Sigmoid colon (tissue), 6 donors: ENCODE measurements at regions not wholly inside any gene's neighbourhood (a gene's known extent, or its start where the extent isn't known, plus 50 kb on each side); places are given as distances from the start of the nearest gene placed in this dataset.

Experiments
- DNase-seq: peaks from one replicate; pipeline ENCODE4 v3.0.0-alpha.2; 2019
- H3K27ac ChIP-seq, 4 donors: fragments of 200-600 bp; sonication (generic); one replicate each; pipeline ENCODE4 v1.5.1; 2016 to 2019; ENCODE audit warnings: mild to moderate bottlenecking in 1 of 4
- H3K27me3 ChIP-seq, 3 donors: fragments of 200-600 bp; sonication (generic); one replicate each; pipeline ENCODE4 v1.5.1; 2019; ENCODE audit warnings: mild to moderate bottlenecking in 1 of 3
- H3K36me3 ChIP-seq, 4 donors: fragments of 200-600 bp; sonication (generic); one replicate each; pipeline ENCODE4 v1.5.1; 2016 to 2019
- H3K4me1 ChIP-seq, 4 donors: fragments of 200-600 bp; sonication (generic); one replicate each; pipeline ENCODE4 v1.5.1; 2017 to 2019
- H3K4me3 ChIP-seq, 4 donors: fragments of 200-600 bp; sonication (generic); one replicate each; pipeline ENCODE4 v1.5.1; 2017 to 2019; ENCODE audit warnings: mild to moderate bottlenecking in 2 of 4, moderate library complexity in 1 of 4
- H3K9me3 ChIP-seq, 4 donors: fragments of 200-600 bp in 3 of 4; sonication (generic) in 3 of 4; one replicate each; pipeline versions ENCODE4 v1.5.1 to v1.6.1; 2013 to 2019
- CTCF ChIP-seq, 4 experiments: fragments of 450-650 bp in 3 of 4; fragments of 200-600 bp in 1 of 4; IDR thresholded peaks; one replicate each; pipeline ENCODE4 v1.5.1; 2016 to 2019; ENCODE audit warnings: antibody characterized with exemption in 4 of 4, mild to moderate bottlenecking in 3 of 4, moderate library complexity in 2 of 4
- EP300 ChIP-seq, 4 donors: sonication (generic); formaldehyde crosslinking; IDR thresholded peaks; one replicate each; pipeline ENCODE4 v1.6.1; 2017; ENCODE audit warnings: antibody characterized with exemption in 4 of 4
- POLR2A ChIP-seq, 2 donors: fragments of 450-650 bp; IDR thresholded peaks; one replicate each; pipeline ENCODE4 v1.6.1; 2016; ENCODE audit warnings: antibody characterized with exemption in 2 of 2, mild to moderate bottlenecking in 2 of 2, moderate library complexity in 2 of 2
- POLR2AphosphoS5 ChIP-seq, 4 donors: sonication (generic); formaldehyde crosslinking; IDR thresholded peaks; one replicate each; pipeline ENCODE4 v1.6.1; 2017; ENCODE audit warnings: antibody characterized with exemption in 4 of 4
- WGBS, 2 donors: extraction: QIAGEN DNeasy Blood & Tissue Kit; methylation state at CpG; one replicate each; pipeline ENCODE4 v1.1.7; 2013; 5-methylcytosine and 5-hydroxymethylcytosine counted together
- intact Hi-C: fragments of 100-400 bp; cut with DNase I; formaldehyde crosslinking; loops from one replicate; pipeline ENCODE4 v1.15.1; 2023
- donor health status: healthy with polysubstance abuse.
- donor health status: healthy.

- no peak for DNase-seq
- Histone ChIP-seq H3K4me1 (peaks cover 0 to 9% (median 2%) of the 10 kb centered on the region in 4 donors), H3K27ac (no peak overlapping the region), H3K4me3 (no peak overlapping the region), H3K27me3 (no peaks in the 10 kb centered on the region), H3K36me3 (no peaks in the 10 kb centered on the region), H3K9me3 (no peaks in the 10 kb centered on the region)
- intact Hi-C loops, result no loop called here
- TF ChIP-seq CTCF (IDR thresholded peaks at IDR 0.05) (no peak), POLR2A (IDR thresholded peaks at IDR 0.05) (no peak), POLR2AphosphoS5 (IDR thresholded peaks at IDR 0.05) (no peak), EP300 (IDR thresholded peaks at IDR 0.05) (no peak)
Measured at GRCh38 chrX:109925656-109926055, 77.3 kb upstream of the TMEM164 start.

GRCh38 chrX:109926118-109926517 lies 76.8 kb upstream of the TMEM164 start:
- H3K36me3 ChIP-seq, result no peaks in the 10 kb centered on the region
- intact Hi-C loops, result no loop called here
- TF ChIP-seq EP300 (IDR thresholded peaks at IDR 0.05) (no peak), POLR2AphosphoS5 (IDR thresholded peaks at IDR 0.05) (no peak), POLR2A (IDR thresholded peaks at IDR 0.05) (no peak), CTCF (IDR thresholded peaks at IDR 0.05) (no peak)
- no peak overlapping the region for H3K4me3 ChIP-seq
- no peaks in the 10 kb centered on the region for H3K9me3 ChIP-seq
- H3K27ac ChIP-seq, result no peak overlapping the region
- H3K4me1 ChIP-seq, result peaks cover 0 to 9% (median 2%) of the 10 kb centered on the region in 4 donors
- WGBS, 2 donors, result 94 to 97% methylated on average over 5 of the region's 5 CpGs
- no peak for DNase-seq
- no peaks in the 10 kb centered on the region for H3K27me3 ChIP-seq

GRCh38 chrX:109926743-109927662 lies 75.9 kb upstream of the TMEM164 start:
- TF ChIP-seq EP300 (IDR thresholded peaks at IDR 0.05), result no peak
- TF ChIP-seq POLR2A (IDR thresholded peaks at IDR 0.05), result no peak
- no peak for TF ChIP-seq CTCF (IDR thresholded peaks at IDR 0.05)
- no peak for TF ChIP-seq POLR2AphosphoS5 (IDR thresholded peaks at IDR 0.05)
- intact Hi-C loops, result no loop called here
- no peak for DNase-seq
- H3K4me3 ChIP-seq, result no peak overlapping the region
- no peaks in the 10 kb centered on the region for H3K9me3 ChIP-seq
- peak overlapping the region in 1 of 4 donors; percentile 23 for H3K27ac ChIP-seq
- H3K27me3 ChIP-seq, result no peaks in the 10 kb centered on the region
- WGBS, 2 donors, result 90 to 92% methylated on average over 5 of the region's 5 CpGs
- H3K36me3 ChIP-seq, result no peaks in the 10 kb centered on the region
- peaks cover 0 to 9% (median 2%) of the 10 kb centered on the region in 4 donors for H3K4me1 ChIP-seq

GRCh38 chrX:109927663-109928273 lies 75.1 kb upstream of the TMEM164 start:
- Histone ChIP-seq H3K27me3 (no peaks in the 10 kb centered on the region), H3K9me3 (no peaks in the 10 kb centered on the region), H3K36me3 (no peaks in the 10 kb centered on the region), H3K27ac (peak overlapping the region in 2 of 4 donors; percentile 23 to 49), H3K4me3 (no peak overlapping the region), H3K4me1 (peaks cover 0 to 9% (median 2%) of the 10 kb centered on the region in 4 donors)
- intact Hi-C loops, result no loop called here
- WGBS, 2 donors, result 93 to 95% methylated on average over 4 of the region's 4 CpGs
- DNase-seq, result no peak
- TF ChIP-seq POLR2A (IDR thresholded peaks at IDR 0.05) (no peak), CTCF (IDR thresholded peaks at IDR 0.05) (no peak), POLR2AphosphoS5 (IDR thresholded peaks at IDR 0.05) (no peak), EP300 (IDR thresholded peaks at IDR 0.05) (no peak)
